H1 (cell line): ENCODE measurements at regions not wholly inside any gene's neighbourhood (a gene's known extent, or its start where the extent isn't known, plus 50 kb on each side); places are given as distances from the start of the nearest gene placed in this dataset.

ENCODE experiments used
- CTCF ChIA-PET: fragments of 300-600 bp; sonication (Branson Sonifier 250); formaldehyde crosslinking; loops from one replicate; lab custom pipeline; 2021; ENCODE audit not compliant: partially characterized antibody; lab: Charles Lee
- POLR2A ChIA-PET: fragments of 300-600 bp; sonication (Branson Sonifier 250); formaldehyde crosslinking; loops from one replicate; lab custom pipeline; 2021; ENCODE audit warnings: inconsistent platforms; ENCODE audit not compliant: partially characterized antibody; lab: Charles Lee
- DNase-seq, 2 experiments: peaks; one replicate each; pipeline versions ENCODE4 v3.0.0 to v3.0.0-alpha.2; 2010 to 2022; ENCODE audit warnings: low spot score in 2 of 2, low read depth in 1 of 2, mixed read lengths in 1 of 2
- FAIRE-seq: peaks from 2 replicates; lab custom pipeline; 2011; peaks lifted over from hg19 to GRCh38; lab: Jason Lieb, UNC
- H2AFZ ChIP-seq: 2 replicates; pipeline ENCODE4 v1.8.1; 2012; ENCODE audit warnings: low read length, inconsistent platforms
- H2AK5ac ChIP-seq: 2 replicates; pipeline ENCODE4 v1.6.1; 2013; ENCODE audit warnings: low read depth, low read length
- H2BK120ac ChIP-seq: replicated peaks from 2 replicates; pipeline ENCODE3; 2013; ENCODE audit warnings: low read depth, low read length, inconsistent platforms
- H2BK12ac ChIP-seq: 2 replicates; pipeline ENCODE4 v1.6.1; 2013; ENCODE audit warnings: low read depth, low read length
- H2BK15ac ChIP-seq: 2 replicates; pipeline ENCODE4 v1.6.1; 2013; ENCODE audit warnings: low read length
- H2BK20ac ChIP-seq: 2 replicates; pipeline ENCODE4 v1.6.1; 2013; ENCODE audit warnings: low read length
- H2BK5ac ChIP-seq: 2 replicates; pipeline ENCODE4 v1.6.1; 2013; ENCODE audit warnings: low read depth, low read length
- H3K14ac ChIP-seq: 2 replicates; pipeline ENCODE4 v1.6.1; 2013; ENCODE audit warnings: inconsistent platforms; ENCODE audit not compliant: insufficient read length
- H3K18ac ChIP-seq: 2 replicates; pipeline ENCODE4 v1.6.1; 2013; ENCODE audit warnings: low read length; ENCODE audit errors: extremely low read depth
- H3K23ac ChIP-seq: 2 replicates; pipeline ENCODE4 v1.6.1; 2013; ENCODE audit warnings: inconsistent platforms; ENCODE audit not compliant: insufficient read length
- H3K23me2 ChIP-seq: 2 replicates; pipeline ENCODE4 v1.6.1; 2013; ENCODE audit warnings: low read depth, low read length
- H3K27ac ChIP-seq: 2 replicates; pipeline ENCODE4 v1.6.1; 2011; ENCODE audit warnings: low read depth, low read length, inconsistent platforms
- H3K27me3 ChIP-seq, 4 experiments: replicated peaks in 1 of 4; 1 replicate in 1 of 4; 2 replicates in 3 of 4; pipeline versions ENCODE4 v1.6.1 to v1.8.1; 2011 to 2013; ENCODE audit warnings: low read length in 3 of 4, mild to moderate bottlenecking in 3 of 4, inconsistent platforms in 2 of 4, mixed read lengths in 2 of 4, moderate library complexity in 1 of 4; ENCODE audit not compliant: control insufficient read depth in 3 of 4, insufficient read depth in 3 of 4; ENCODE audit errors: extremely low read depth in 1 of 4
- H3K36me3 ChIP-seq, 4 experiments: 2 replicates each; pipeline versions ENCODE4 v1.6.1 to v1.8.1; 2011 to 2013; ENCODE audit warnings: mild to moderate bottlenecking in 4 of 4, low read length in 3 of 4, moderate library complexity in 2 of 4, control low read depth in 1 of 4, inconsistent platforms in 1 of 4; ENCODE audit not compliant: insufficient read depth in 4 of 4, control insufficient read depth in 2 of 4
- H3K4ac ChIP-seq: replicated peaks from 2 replicates; pipeline ENCODE3; 2013; ENCODE audit warnings: low read length, low read depth, mixed read lengths, inconsistent platforms; ENCODE audit not compliant: insufficient read length
- H3K4me1 ChIP-seq, 4 experiments: replicated peaks in 1 of 4; 1 replicate in 1 of 4; 2 replicates in 3 of 4; pipeline versions ENCODE4 v1.6.1 to v1.8.1; 2011 to 2013; ENCODE audit warnings: low read length in 3 of 4, inconsistent platforms in 2 of 4, mixed read lengths in 1 of 4; ENCODE audit not compliant: insufficient read depth in 4 of 4, control insufficient read depth in 3 of 4
- H3K4me2 ChIP-seq, 2 experiments: 2 replicates each; pipeline versions ENCODE4 v1.6.1 to v1.8.1; 2011 to 2013; ENCODE audit warnings: low read depth in 2 of 2, low read length in 2 of 2, control low read depth in 1 of 2, inconsistent platforms in 1 of 2, mild to moderate bottlenecking in 1 of 2; ENCODE audit not compliant: insufficient read depth in 1 of 2
- H3K4me3 ChIP-seq, 4 experiments: fragments of 200-600, 300-600 bp in 1 of 4; sonication (generic), shearing (Covaris generic), sonication (Bioruptor Twin) in 1 of 4; 2 replicates each; pipeline versions ENCODE4 v1.5.1 to v1.8.1; 2011 to 2016; ENCODE audit warnings: low read length in 4 of 4, low read depth in 3 of 4, control low read depth in 2 of 4, inconsistent platforms in 2 of 4, mild to moderate bottlenecking in 2 of 4, mixed read lengths in 1 of 4, moderate library complexity in 1 of 4; ENCODE audit not compliant: insufficient read depth in 2 of 4; ENCODE audit errors: extremely low read depth in 1 of 4
- H3K56ac ChIP-seq: replicated peaks from 2 replicates; pipeline ENCODE3; 2013; ENCODE audit warnings: low read depth, mild to moderate bottlenecking, mixed read lengths, low read length, inconsistent platforms; ENCODE audit not compliant: insufficient read length
- H3K79me1 ChIP-seq: 2 replicates; pipeline ENCODE4 v1.6.1; 2013; ENCODE audit warnings: low read depth, low read length, control low read depth
- H3K79me2 ChIP-seq, 2 experiments: 2 replicates each; pipeline versions ENCODE4 v1.6.1 to v1.8.1; 2012 to 2013; ENCODE audit warnings: low read length in 2 of 2, mild to moderate bottlenecking in 2 of 2, inconsistent platforms in 1 of 2; ENCODE audit not compliant: insufficient read depth in 2 of 2, control insufficient read depth in 1 of 2
- H3K9ac ChIP-seq, 4 experiments: replicated peaks in 1 of 4; 1 replicate in 1 of 4; 2 replicates in 3 of 4; pipeline versions ENCODE4 v1.6.1 to v1.8.1; 2011 to 2013; ENCODE audit warnings: low read depth in 3 of 4, low read length in 3 of 4, control low read depth in 2 of 4, mild to moderate bottlenecking in 2 of 4, moderate library complexity in 2 of 4, inconsistent platforms in 1 of 4; ENCODE audit errors: extremely low read depth in 1 of 4
- H3K9me3 ChIP-seq, 2 experiments: 2 replicates each; pipeline versions ENCODE4 v1.6.1 to v1.8.1; 2012 to 2013; ENCODE audit warnings: mild to moderate bottlenecking in 2 of 2, moderate library complexity in 2 of 2, control low read depth in 1 of 2, inconsistent platforms in 1 of 2, low read depth in 1 of 2, low read length in 1 of 2, mixed read lengths in 1 of 2; ENCODE audit not compliant: insufficient read depth in 2 of 2
- H4K20me1 ChIP-seq, 2 experiments: replicated peaks in 1 of 2; 2 replicates each; pipeline versions ENCODE3 to v1.8.1; 2011 to 2013; ENCODE audit warnings: inconsistent platforms in 2 of 2, low read length in 2 of 2, mild to moderate bottlenecking in 1 of 2; ENCODE audit not compliant: insufficient read depth in 2 of 2, control insufficient read depth in 1 of 2
- H4K5ac ChIP-seq: 2 replicates; pipeline ENCODE4 v1.6.1; 2013; ENCODE audit warnings: low read length, low read depth, mixed read lengths, inconsistent platforms; ENCODE audit not compliant: insufficient read length
- H4K8ac ChIP-seq: 2 replicates; pipeline ENCODE4 v1.8.0; 2013; ENCODE audit warnings: mild to moderate bottlenecking, moderate library complexity, low read length, inconsistent platforms; ENCODE audit not compliant: insufficient read depth; ENCODE audit errors: extremely low read depth
- H4K91ac ChIP-seq: replicated peaks from 2 replicates; pipeline ENCODE3; 2013; ENCODE audit warnings: low read length, mixed read lengths, inconsistent platforms; ENCODE audit not compliant: insufficient read length
- EP300 ChIP-seq, 2 experiments: IDR thresholded peaks; 1 replicate in 1 of 2; 2 replicates in 1 of 2; pipeline ENCODE4 v1.6.1; 2011 to 2012; ENCODE audit warnings: low read depth in 2 of 2, low read length in 2 of 2, mild to moderate bottlenecking in 2 of 2, borderline replicate concordance in 1 of 2, inconsistent platforms in 1 of 2, moderate library complexity in 1 of 2
- FOSL1 ChIP-seq: IDR thresholded peaks from 2 replicates; pipeline ENCODE4 v1.6.1; 2011; ENCODE audit warnings: mild to moderate bottlenecking, low read depth, low read length, moderate library complexity; ENCODE audit not compliant: insufficient read depth
- GTF2F1 ChIP-seq: IDR thresholded peaks from 2 replicates; pipeline ENCODE4 v1.6.1; 2012; ENCODE audit warnings: low read depth, low read length, improper control_type of control experiment, borderline replicate concordance
- JUND ChIP-seq: IDR thresholded peaks from 2 replicates; pipeline ENCODE4 v1.6.1; 2011; ENCODE audit warnings: mild to moderate bottlenecking, improper control_type of control experiment, low read length
- POLR2A ChIP-seq, 2 experiments: IDR thresholded peaks; 1 replicate in 1 of 2; 2 replicates in 1 of 2; pipeline ENCODE4 v1.6.1; 2011; ENCODE audit warnings: low read depth in 2 of 2, low read length in 2 of 2, mild to moderate bottlenecking in 2 of 2; ENCODE audit errors: control extremely low read depth in 1 of 2
- POU5F1 ChIP-seq: IDR thresholded peaks from 2 replicates; pipeline ENCODE4 v1.6.1; 2011; ENCODE audit warnings: low read depth, mild to moderate bottlenecking, low read length, moderate library complexity
- RAD21 ChIP-seq, 2 experiments: IDR thresholded peaks in 1 of 2; conservative IDR thresholded peaks in 1 of 2; 2 replicates each; pipeline ENCODE4 v1.6.1; 2011; ENCODE audit warnings: low read depth in 2 of 2, low read length in 2 of 2, improper control_type of control experiment in 1 of 2, inconsistent platforms in 1 of 2, mild to moderate bottlenecking in 1 of 2, moderate library complexity in 1 of 2
- RFX5 ChIP-seq: IDR thresholded peaks from 2 replicates; pipeline ENCODE4 v1.6.1; 2011; ENCODE audit warnings: low read depth, low read length, improper control_type of control experiment, borderline replicate concordance
- SP1 ChIP-seq: IDR thresholded peaks from 2 replicates; pipeline ENCODE4 v1.6.1; 2011; ENCODE audit warnings: low read depth, low read length
- WGBS, 2 experiments: shearing (Covaris generic) in 1 of 2; methylation state at CpG; one replicate each; pipeline versions ENCODE4 v1.1.6 to v1.1.7; 2013 to 2015; ENCODE audit warnings: low lambda C conversion rate in 2 of 2, mixed read lengths in 2 of 2, inconsistent platforms in 1 of 2, low coverage in 1 of 2, missing lambda C conversion rate in 1 of 2; ENCODE audit not compliant: insufficient replicate concordance in 2 of 2, insufficient coverage in 1 of 2, insufficient read length in 1 of 2; ENCODE audit errors: extremely low coverage in 1 of 2, missing lambda C conversion rate in 1 of 2; 5-methylcytosine and 5-hydroxymethylcytosine counted together
- TF ChIP-seq, protein P1 (sequence below), 3 experiments: IDR thresholded peaks; 1 replicate in 2 of 3; 2 replicates in 1 of 3; pipeline versions ENCODE4 v1.5.1 to v1.6.1; 2011; ENCODE audit warnings: low read length in 3 of 3, mild to moderate bottlenecking in 3 of 3, inconsistent platforms in 2 of 3, low read depth in 1 of 3, moderate library complexity in 1 of 3; ENCODE audit not compliant: insufficient read depth in 1 of 3; ENCODE audit errors: control extremely low read depth in 1 of 3

DNA sequence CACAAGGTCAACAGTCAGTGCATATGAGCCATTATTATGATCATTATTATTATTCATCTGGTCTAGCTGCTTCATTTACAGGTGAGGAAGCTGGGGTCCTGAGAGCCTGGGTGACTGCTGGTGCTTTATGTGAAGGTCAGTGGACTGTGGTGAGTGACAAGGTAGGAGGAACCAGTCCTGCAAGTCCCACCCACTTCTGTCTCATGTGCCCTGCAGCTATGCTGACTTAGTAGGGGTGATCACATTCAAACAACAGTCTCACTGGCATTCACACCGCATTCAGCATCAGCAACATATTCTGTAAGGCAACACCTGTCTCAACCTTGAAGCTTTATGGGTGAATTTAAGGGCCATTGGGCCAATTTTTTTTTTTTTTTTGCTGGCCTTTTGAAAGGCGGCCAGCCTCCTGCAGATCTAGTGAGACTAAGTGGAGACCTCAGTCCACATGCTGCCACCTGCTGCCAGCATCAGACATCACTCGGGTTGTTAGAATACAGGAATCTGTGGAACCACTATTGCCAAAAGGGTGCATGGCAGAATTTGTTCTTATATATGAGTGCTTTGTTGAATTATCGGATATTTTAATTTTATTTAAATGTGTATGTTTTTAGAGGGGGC, 59.9 kb upstream of the CACNA1E start:
- POLR2A ChIA-PET, result interaction anchor here (0.6 to 0.7 kb wide), 4 partner anchors 19 to 1996 kb away, joined by 3 read pairs; no protein-coding TSS in a partner anchor
- H3K56ac ChIP-seq, result no peak overlapping the region
- H3K23ac ChIP-seq, result no peak overlapping the region
- H3K27me3 ChIP-seq, result peaks cover 0 to 4% (median under 1%) of the 10 kb centered on the region in 4 experiments; a peak in 2 of 7 replicates
- no peak overlapping the region for H2AK5ac ChIP-seq
- H3K36me3 ChIP-seq, result no peaks in the 10 kb centered on the region
- H2AFZ ChIP-seq, result peak overlapping the region; percentile 48; the same call in 1 of the 2 replicates
- no peaks in the 10 kb centered on the region for H3K4me1 ChIP-seq
- H4K5ac ChIP-seq, result no peak overlapping the region
- CTCF ChIA-PET, result interaction anchor here (0.6 to 3.1 kb wide), 49 partner anchors 9 to 1285 kb away, joined by 3 to 64 read pairs (median 3); no protein-coding TSS in a partner anchor
- no peak overlapping the region for H4K8ac ChIP-seq
- no peak overlapping the region for H3K14ac ChIP-seq
- no peak overlapping the region for H4K91ac ChIP-seq
- H3K9ac ChIP-seq, result no peak overlapping the region
- no peak overlapping the region for H3K18ac ChIP-seq
- H3K27ac ChIP-seq, result no peak overlapping the region
- no peaks in the 10 kb centered on the region for H3K79me2 ChIP-seq
- no peak overlapping the region for H2BK20ac ChIP-seq
- peak; percentile 71 for FAIRE-seq
- no peaks in the 10 kb centered on the region for H4K20me1 ChIP-seq
- H3K4me2 ChIP-seq, result no peak overlapping the region; a peak in 1 of 4 replicates
- DNase-seq, result peak; percentile 5 to 62
- H3K79me1 ChIP-seq, result no peaks in the 10 kb centered on the region
- peaks cover 14% of the 10 kb centered on the region; the same call in 1 of the 2 replicates for H3K23me2 ChIP-seq
- no peak overlapping the region for H3K4me3 ChIP-seq
- H2BK12ac ChIP-seq, result no peak overlapping the region
- no peak overlapping the region for H2BK15ac ChIP-seq
- H3K9me3 ChIP-seq, result no peaks in the 10 kb centered on the region
- H3K4ac ChIP-seq, result no peak overlapping the region
- H2BK5ac ChIP-seq, result no peak overlapping the region
- WGBS, 2 experiments, result 49% methylated on average over 4 of the region's 4 CpGs; no CpG with 5 or more reads in 1 of the 2 experiments
- H2BK120ac ChIP-seq, result no peak overlapping the region
- TF ChIP-seq FOSL1, result no peak
- no peak for TF ChIP-seq EP300 (IDR thresholded peaks at IDR 0.05; ENCODE audit: borderline replicate concordance in 1 of 2, low read depth in 2 of 2, low read length in 2 of 2)
- no peak for TF ChIP-seq POU5F1
- no peak for TF ChIP-seq RFX5
- no peak for TF ChIP-seq GTF2F1
- TF ChIP-seq POLR2A (IDR thresholded peaks at IDR 0.05; ENCODE audit: control extremely low read depth in 1 of 2, low read depth in 2 of 2, low read length in 2 of 2), result no peak
- no peak for TF ChIP-seq JUND
- TF ChIP-seq, protein P1, sequence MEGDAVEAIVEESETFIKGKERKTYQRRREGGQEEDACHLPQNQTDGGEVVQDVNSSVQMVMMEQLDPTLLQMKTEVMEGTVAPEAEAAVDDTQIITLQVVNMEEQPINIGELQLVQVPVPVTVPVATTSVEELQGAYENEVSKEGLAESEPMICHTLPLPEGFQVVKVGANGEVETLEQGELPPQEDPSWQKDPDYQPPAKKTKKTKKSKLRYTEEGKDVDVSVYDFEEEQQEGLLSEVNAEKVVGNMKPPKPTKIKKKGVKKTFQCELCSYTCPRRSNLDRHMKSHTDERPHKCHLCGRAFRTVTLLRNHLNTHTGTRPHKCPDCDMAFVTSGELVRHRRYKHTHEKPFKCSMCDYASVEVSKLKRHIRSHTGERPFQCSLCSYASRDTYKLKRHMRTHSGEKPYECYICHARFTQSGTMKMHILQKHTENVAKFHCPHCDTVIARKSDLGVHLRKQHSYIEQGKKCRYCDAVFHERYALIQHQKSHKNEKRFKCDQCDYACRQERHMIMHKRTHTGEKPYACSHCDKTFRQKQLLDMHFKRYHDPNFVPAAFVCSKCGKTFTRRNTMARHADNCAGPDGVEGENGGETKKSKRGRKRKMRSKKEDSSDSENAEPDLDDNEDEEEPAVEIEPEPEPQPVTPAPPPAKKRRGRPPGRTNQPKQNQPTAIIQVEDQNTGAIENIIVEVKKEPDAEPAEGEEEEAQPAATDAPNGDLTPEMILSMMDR (IDR thresholded peaks at IDR 0.05; ENCODE audit: control extremely low read depth in 1 of 3, insufficient read depth in 1 of 3, low read depth in 1 of 3, low read length in 3 of 3), result peak; percentile 52 to 77 (median 60)
- peak; percentile 64 to 74 for TF ChIP-seq RAD21 (IDR thresholded peaks at IDR 0.05 in 1 of 2, conservative IDR thresholded peaks at IDR 0.05 in 1 of 2; ENCODE audit: low read depth in 2 of 2, low read length in 2 of 2)
- TF ChIP-seq SP1, result no peak
